Osteoblast (primary cell): ENCODE measurements at regions not wholly inside any gene's neighbourhood (a gene's known extent, or its start where the extent isn't known, plus 50 kb on each side); places are given as distances from the start of the nearest gene placed in this dataset.

Experiments
- DNase-seq: peaks from one replicate; pipeline ENCODE4 v3.0.0; 2011; ENCODE audit warnings: low spot score, mixed read lengths; ENCODE audit not compliant: insufficient read length; ENCODE audit errors: missing footprints
- H2AFZ ChIP-seq: 2 replicates; pipeline ENCODE4 v1.6.0; 2011; ENCODE audit warnings: mild to moderate bottlenecking, low read length
- H3K27ac ChIP-seq: 2 replicates; pipeline ENCODE4 v1.5.1; 2011; ENCODE audit warnings: mild to moderate bottlenecking, low read depth, low read length, moderate library complexity
- H3K27me3 ChIP-seq: 2 replicates; pipeline ENCODE4 v1.6.0; 2012; ENCODE audit warnings: mild to moderate bottlenecking, control low read depth, inconsistent platforms, low read length, moderate library complexity; ENCODE audit not compliant: insufficient read depth
- H3K36me3 ChIP-seq: 2 replicates; pipeline ENCODE4 v1.5.1; 2011; ENCODE audit warnings: mild to moderate bottlenecking, low read length, control low read depth, moderate library complexity; ENCODE audit not compliant: insufficient read depth
- H3K4me1 ChIP-seq: 2 replicates; pipeline ENCODE4 v1.5.1; 2011; ENCODE audit warnings: mild to moderate bottlenecking, low read length, control low read depth, moderate library complexity; ENCODE audit not compliant: insufficient read depth
- H3K4me2 ChIP-seq: 2 replicates; pipeline ENCODE4 v1.6.0; 2011; ENCODE audit warnings: mild to moderate bottlenecking, low read length; ENCODE audit not compliant: insufficient read depth
- H3K4me3 ChIP-seq: fragments of 200-600 bp; sonication (generic); 3 replicates; pipeline ENCODE4 v1.5.1; 2012; ENCODE audit warnings: mild to moderate bottlenecking, low read length, inconsistent platforms; ENCODE audit not compliant: insufficient read depth
- H3K79me2 ChIP-seq: 2 replicates; pipeline ENCODE4 v1.6.0; 2012; ENCODE audit warnings: mild to moderate bottlenecking, low read length, control low read depth, inconsistent platforms; ENCODE audit not compliant: insufficient read depth
- H3K9me3 ChIP-seq: 2 replicates; pipeline ENCODE4 v1.5.1; 2011; ENCODE audit warnings: low read depth, low read length, control low read depth
- H4K20me1 ChIP-seq: 2 replicates; pipeline ENCODE4 v1.6.0; 2012; ENCODE audit warnings: mild to moderate bottlenecking, low read length, control low read depth; ENCODE audit not compliant: insufficient read depth
- CTCF ChIP-seq: IDR thresholded peaks from 2 replicates; pipeline ENCODE4 v1.5.1; 2011; ENCODE audit warnings: mild to moderate bottlenecking, low read depth, low read length, moderate library complexity; ENCODE audit errors: extremely low read depth

DNA sequence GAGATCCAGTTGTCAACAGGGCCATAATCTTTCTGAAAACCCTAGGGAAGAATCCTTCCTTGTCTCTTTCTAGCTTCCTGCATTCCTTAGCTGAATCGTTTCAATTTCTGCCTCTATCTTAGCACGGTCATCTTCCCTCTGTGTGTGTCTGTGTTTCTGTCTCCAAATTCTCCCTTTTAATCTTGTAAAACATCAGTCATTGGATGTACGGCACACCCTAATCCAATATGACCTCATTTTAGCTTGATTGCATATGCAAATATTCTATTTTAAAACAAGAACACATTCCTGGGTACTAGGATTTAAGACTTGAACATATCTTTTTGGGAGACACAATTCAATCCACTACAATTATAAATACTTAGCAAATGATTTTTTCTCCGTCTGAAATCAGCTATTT, 600.3 kb downstream of the GBE1 start:
- Histone ChIP-seq H3K27me3 (no peaks in the 10 kb centered on the region), H3K4me3 (no peak overlapping the region), H3K4me2 (no peak overlapping the region), H2AFZ (no peak overlapping the region), H3K4me1 (no peaks in the 10 kb centered on the region), H3K27ac (no peak overlapping the region), H3K9me3 (no peaks in the 10 kb centered on the region), H4K20me1 (no peaks in the 10 kb centered on the region), H3K79me2 (no peaks in the 10 kb centered on the region), H3K36me3 (no peaks in the 10 kb centered on the region)
- TF ChIP-seq CTCF = no peak
- no peak for DNase-seq

GRCh38 chr3:81154611-81155143, 606.8 kb downstream of the GBE1 start:
- Histone ChIP-seq H3K9me3 (peaks cover 1% of the 10 kb centered on the region), H3K27me3 (no peaks in the 10 kb centered on the region), H4K20me1 (no peaks in the 10 kb centered on the region), H2AFZ (no peak overlapping the region), H3K79me2 (no peaks in the 10 kb centered on the region), H3K36me3 (no peaks in the 10 kb centered on the region), H3K4me3 (no peak overlapping the region), H3K4me2 (no peak overlapping the region), H3K4me1 (no peaks in the 10 kb centered on the region), H3K27ac (no peak overlapping the region)
- TF ChIP-seq CTCF = no peak
- DNase-seq = no peak

GRCh38 chr3:81152156-81152555, 609.3 kb downstream of the GBE1 start:
- Histone ChIP-seq H3K27me3 (no peaks in the 10 kb centered on the region), H3K4me1 (no peaks in the 10 kb centered on the region), H3K79me2 (no peaks in the 10 kb centered on the region), H3K27ac (no peak overlapping the region), H3K4me2 (no peak overlapping the region), H3K4me3 (no peak overlapping the region), H4K20me1 (no peaks in the 10 kb centered on the region), H3K9me3 (peaks cover 1% of the 10 kb centered on the region), H2AFZ (no peak overlapping the region), H3K36me3 (no peaks in the 10 kb centered on the region)
- no peak for TF ChIP-seq CTCF
- DNase-seq = peak; percentile 30

DNA sequence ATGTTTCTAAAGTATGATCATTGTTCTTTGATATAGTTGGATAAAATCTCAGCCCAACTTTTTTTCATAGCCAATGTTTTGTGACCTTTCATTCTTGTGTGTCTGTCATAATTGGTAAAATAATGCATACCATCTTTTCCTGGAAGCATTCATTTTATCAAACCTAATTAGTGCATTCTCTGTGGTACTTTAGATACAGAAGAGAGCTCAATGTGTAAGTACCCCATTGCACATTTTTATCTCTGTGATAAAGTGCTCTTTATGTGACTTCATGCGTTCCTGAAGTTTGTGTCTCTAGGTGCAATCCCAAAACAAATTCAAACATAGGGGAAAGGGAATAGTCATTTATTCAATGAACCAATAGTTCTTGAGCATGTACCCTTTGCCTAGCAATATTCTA, 628.5 kb downstream of the GBE1 start:
- no peak overlapping the region for H3K27ac ChIP-seq
- no peaks in the 10 kb centered on the region for H3K27me3 ChIP-seq
- H3K4me1 ChIP-seq = no peaks in the 10 kb centered on the region
- no peaks in the 10 kb centered on the region for H3K36me3 ChIP-seq
- no peaks in the 10 kb centered on the region for H3K9me3 ChIP-seq
- no peak overlapping the region for H2AFZ ChIP-seq
- H3K4me3 ChIP-seq = no peak overlapping the region
- TF ChIP-seq CTCF = no peak
- no peaks in the 10 kb centered on the region for H3K79me2 ChIP-seq
- H4K20me1 ChIP-seq = no peaks in the 10 kb centered on the region
- H3K4me2 ChIP-seq = no peak overlapping the region
- no peak for DNase-seq
